Stimulated activated CD4-positive, alpha-beta T cell treated with anti-CD3 and anti-CD28 coated beads, Interleukin-1b, Interleukin-23, amount 100 ng/mL, for 4 hours (primary cell): ENCODE measurements at regions not wholly inside any gene's neighbourhood (a gene's known extent, or its start where the extent isn't known, plus 50 kb on each side); places are given as distances from the start of the nearest gene placed in this dataset.

Source experiments
- DNase-seq, 2 donors: peaks; one replicate each; pipeline ENCODE4 v3.0.0-alpha.2; 2020; ENCODE audit warnings: low read depth in 2 of 2

DNA sequence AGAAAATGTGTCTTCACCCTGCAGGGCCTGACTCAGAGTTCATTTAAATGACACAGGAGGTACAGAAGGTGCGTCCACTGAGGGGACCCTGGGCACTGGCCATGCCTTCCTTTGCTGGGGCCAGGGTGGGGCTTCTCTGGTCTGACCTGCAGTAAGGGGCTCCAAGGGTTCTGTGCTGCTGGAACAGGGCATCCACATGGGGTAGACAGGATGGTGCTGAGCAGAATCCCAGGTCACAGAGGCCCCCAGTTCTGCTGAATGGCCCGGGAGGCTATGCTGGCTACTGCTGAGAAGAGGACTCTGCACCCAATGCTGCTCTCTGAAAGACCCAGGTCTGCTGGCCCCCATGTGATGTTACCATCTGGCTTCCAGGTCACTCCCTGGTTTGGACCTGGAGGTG, 150.4 kb upstream of the GGTLC1 start:
- DNase-seq = no peak

GRCh38 chr20:24138196-24138857, 149.7 kb upstream of the GGTLC1 start:
- DNase-seq = no peak

- DNase-seq = no peak
Measured at GRCh38 chr20:24136659-24137246, 148.2 kb upstream of the GGTLC1 start.

- no peak for DNase-seq
Measured at GRCh38 chr20:24135781-24136180, 147.2 kb upstream of the GGTLC1 start.

DNA sequence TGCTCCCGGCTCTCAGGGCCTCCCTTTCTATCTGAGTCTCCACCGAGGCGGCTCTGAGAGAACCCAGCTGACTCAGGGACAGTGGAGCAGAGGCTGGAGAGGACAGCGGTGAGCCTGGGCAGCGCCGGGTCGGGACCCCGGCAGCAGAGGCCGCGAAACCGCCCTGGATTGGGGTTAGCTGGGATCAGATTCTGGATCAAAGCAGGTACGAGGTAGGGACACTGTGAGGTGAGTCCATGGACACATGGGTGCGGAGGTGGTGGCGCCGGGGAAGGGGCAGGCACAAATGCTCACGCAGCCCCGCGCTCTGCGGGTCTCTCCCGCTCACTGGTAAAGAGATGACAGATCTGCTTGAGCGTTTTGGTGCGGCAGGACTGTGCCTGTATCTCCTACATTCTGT, 146.4 kb upstream of the GGTLC1 start:
- DNase-seq = no peak

- DNase-seq = no peak
Measured at GRCh38 chr20:24134284-24134683, 145.7 kb upstream of the GGTLC1 start.

DNA sequence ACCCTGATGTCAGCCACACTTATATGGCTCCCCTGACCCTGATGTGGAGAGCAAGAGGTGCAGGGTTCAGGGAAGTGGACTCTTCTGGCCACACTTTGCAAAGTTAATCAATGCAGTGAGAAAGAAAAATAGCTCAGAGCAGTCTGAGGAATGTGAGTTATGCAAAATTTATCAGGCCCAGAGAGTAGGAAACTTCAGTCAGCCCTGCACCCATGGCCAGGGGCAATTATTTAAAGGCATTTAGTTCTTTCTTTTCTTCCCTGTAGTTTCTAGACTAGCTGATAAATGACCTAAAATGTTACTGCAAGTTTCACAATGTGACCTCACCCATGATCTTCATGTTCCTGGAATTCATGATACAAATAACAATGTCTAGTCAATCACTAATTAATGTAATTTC, 143.7 kb upstream of the GGTLC1 start:
- DNase-seq = no peak

DNA sequence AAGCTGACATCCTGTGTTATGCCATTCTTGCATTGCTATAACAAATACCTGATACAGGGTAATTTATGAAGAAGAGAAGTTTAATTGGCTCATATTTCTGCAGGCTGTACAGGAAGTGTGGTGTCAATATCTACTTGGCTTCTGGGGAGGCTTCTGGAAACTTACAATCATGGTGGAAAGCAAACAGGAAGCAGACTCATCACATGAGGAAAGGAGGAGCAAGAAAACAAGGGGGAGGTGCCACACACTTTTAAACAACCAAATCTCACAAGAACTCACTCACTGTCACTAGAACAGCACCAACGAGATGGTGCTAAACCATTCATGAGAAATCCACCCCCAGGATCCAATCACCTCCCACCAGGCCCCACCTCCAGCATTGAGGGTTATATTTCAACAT, 143.1 kb upstream of the GGTLC1 start:
- DNase-seq = no peak

- DNase-seq = no peak
Measured at GRCh38 chr20:24131281-24131680, 142.7 kb upstream of the GGTLC1 start.

GRCh38 chr20:24129641-24130040, 141.1 kb upstream of the GGTLC1 start:
- DNase-seq = no peak

GRCh38 chr20:24124951-24125650, 136.5 kb upstream of the GGTLC1 start:
- no peak for DNase-seq

- DNase-seq = no peak
Measured at GRCh38 chr20:24124003-24124402, 135.4 kb upstream of the GGTLC1 start.

DNA sequence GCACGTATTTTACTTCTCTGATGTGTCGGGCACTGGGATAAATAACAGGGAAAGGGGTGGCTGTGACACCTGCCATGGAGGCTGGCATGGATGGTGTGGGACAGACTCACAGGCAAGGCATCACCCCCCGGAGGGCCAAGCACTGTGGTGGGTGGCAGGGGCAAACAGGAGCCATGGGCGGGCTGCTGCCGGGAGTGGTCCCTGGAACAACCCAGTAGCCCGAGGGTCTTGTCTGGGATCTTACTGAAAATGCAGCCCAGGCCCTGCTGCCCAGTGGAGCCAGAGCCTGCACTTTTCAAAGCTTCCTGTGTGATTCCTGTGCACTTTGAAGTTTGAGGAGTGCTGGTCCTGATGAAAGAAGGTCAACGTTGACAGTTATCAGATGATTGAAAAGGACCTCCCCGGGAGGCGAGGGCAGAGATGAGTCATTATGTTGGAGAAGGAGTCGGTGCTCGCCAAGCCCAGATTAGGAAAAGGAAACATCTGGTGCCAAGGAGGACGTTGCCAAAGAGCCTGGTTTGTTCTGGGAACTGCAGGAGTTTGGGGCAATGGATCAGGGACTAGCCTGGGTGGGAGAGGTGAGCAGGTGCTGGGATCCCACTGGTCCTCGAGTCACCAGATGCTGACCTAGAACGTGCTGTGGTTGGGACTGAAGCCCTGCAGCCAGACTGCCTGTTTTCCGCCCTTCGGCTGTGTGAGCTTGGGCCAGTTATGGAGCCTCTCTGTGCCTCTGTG, 130.0 kb upstream of the GGTLC1 start:
- no peak for DNase-seq

DNA sequence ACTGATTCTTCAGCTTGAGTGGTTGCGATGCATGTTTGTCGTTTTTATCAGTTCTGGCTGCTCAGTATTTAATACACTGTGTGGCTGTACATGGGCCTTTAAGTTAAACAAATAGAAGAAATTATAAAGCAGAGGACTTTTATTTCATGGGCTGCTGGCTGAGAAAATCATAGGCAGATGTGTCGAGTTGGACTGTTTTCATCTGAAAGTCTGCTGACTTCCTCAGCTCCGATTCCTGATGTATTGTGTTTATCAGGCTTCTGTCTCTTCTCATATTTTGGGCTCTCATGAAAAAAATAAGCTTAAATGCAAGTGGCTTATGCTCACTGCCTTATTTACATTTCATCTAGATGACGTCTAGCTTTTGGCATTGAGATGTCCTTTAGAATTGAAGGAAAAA, 129.5 kb upstream of the GGTLC1 start:
- no peak for DNase-seq

DNA sequence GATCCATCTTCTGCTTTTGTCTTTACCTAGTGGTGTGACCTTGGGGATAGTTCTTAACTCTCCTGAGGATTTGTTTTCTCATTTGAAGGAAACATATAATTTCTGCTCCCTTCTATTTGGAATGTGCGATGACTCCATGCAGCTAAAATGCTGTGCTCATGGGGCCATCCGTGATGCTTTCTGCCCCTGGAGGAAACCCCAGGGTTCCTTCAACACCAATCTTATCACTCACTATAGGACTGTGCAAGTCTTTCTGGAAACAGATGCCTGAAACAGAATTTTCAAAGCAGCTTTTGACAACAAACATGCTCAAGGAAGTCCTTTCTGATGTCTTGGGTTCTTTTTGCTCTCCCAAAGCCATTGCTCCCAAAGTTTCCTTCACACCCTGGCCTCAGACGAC, 128.8 kb upstream of the GGTLC1 start:
- DNase-seq = no peak

DNA sequence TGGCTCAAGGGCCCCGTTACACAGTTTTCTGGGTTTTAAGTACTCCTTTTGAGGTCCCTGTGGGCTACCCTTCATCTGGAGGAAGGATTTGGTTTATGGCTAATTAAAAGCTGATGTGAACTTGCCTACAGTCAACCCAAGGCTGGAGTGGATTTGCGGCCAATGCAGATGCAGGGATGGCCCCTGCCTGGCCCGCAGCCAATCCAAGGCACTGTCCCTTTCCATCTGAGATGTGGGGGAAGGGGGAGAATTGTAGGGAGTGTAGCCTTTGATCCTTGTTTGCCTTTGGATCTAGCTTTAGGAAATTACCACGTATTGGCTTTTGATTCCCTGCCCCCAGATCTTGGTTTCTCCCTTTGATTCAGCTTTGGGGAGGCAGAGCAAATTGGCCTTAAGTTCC, 128.0 kb upstream of the GGTLC1 start:
- DNase-seq = no peak

DNA sequence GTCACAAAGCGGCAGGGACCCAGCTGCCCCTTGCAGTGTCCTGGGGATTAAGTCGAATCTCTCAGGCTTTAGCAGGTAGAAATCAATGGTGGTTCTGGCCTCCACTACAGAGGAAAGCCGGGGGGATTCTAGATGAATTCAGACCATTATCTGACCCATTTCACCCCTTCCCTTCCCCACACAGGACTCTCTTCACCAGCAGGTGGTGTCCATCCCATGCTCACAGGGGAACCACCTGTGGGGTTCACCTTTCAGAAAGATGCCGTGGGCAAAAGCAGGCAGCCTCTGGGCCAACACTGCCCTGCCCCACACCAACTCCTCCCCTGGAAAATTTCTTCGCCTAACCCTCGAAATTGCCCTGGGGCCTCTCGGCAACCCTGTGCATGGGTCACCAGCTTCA, 123.8 kb upstream of the GGTLC1 start:
- no peak for DNase-seq

GRCh38 chr20:24111858-24112257, 123.3 kb upstream of the GGTLC1 start:
- DNase-seq = no peak

- no peak for DNase-seq
Measured at GRCh38 chr20:24109537-24109936, 121.0 kb upstream of the GGTLC1 start.

DNA sequence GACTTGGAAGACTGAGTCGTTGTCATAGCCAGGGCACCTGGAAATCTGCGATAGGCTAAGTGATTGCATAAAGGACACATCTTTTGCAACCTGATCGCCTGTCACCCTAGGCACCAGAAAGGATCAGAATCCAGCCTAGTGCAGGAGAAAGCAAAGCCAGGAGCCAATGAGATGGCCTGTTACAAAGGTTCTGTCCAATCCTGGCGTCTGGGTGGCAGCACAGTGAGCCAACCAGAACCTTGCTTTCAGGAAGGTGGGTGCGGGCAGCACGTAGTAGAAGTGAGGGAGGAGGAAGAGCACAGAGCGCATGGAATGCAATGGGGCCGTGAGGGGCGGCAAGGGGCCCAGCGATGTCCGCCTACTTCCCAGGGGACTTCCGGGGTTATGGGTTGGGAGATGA, 120.4 kb upstream of the GGTLC1 start:
- DNase-seq = no peak

GRCh38 chr20:24108581-24108980, 120.0 kb upstream of the GGTLC1 start:
- DNase-seq = no peak

DNA sequence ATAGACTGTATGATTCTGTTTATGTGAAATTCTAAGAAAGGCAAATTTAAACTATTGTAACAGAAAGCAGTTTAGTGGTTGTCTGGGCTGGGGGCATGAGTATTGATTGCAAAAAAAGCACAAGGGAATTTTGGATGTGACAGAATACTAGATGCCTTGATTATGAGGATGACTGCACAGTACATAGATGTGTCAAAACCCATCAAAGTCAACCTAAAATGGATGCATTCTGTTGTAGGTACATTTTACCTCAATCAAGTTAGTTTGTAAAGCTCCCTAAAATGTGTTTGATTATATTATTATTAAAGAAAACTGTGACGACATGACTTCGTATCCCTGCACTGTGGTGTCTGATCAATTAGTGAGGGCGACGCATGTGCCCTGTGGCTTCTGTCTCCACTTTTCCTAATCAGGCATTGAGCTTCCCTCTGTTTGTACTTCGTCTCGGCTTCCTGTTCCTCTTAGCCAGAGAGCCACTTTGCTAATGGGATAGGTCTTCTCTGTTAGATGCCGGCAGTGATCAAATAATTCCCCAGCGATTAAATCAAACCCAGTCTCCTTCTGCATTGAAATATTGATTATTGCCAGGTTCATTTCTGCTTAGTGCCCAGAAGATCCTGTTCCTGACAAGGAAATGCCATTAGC, 118.3 kb upstream of the GGTLC1 start:
- DNase-seq = no peak
